Stimulated activated CD4-positive, alpha-beta T cell treated with anti-CD3 and anti-CD28 coated beads, Interleukin-4, amount 100 ng/mL, for 24 hours (primary cell): ENCODE measurements at regions not wholly inside any gene's neighbourhood (a gene's known extent, or its start where the extent isn't known, plus 50 kb on each side); places are given as distances from the start of the nearest gene placed in this dataset.
"Not testable (repeated sequence)": the region's sequence is repeated elsewhere in the genome, so short reads cannot be mapped to it uniquely, and the experiment has no call there.

ENCODE experiments used
- DNase-seq: peaks from one replicate; pipeline ENCODE4 v3.0.0-alpha.2; 2020

- not testable (repeated sequence) for DNase-seq
These were observed 63.1 kb downstream of the TRIM43 start for GRCh38 chr2:95654897-95655296.

- not testable (repeated sequence) for DNase-seq
These were observed 64.8 kb downstream of the TRIM43 start for GRCh38 chr2:95656553-95656952.

- DNase-seq: not testable (repeated sequence)
These were observed 66.1 kb downstream of the TRIM43 start for GRCh38 chr2:95657937-95658336.

- DNase-seq: not testable (repeated sequence)
These were observed 69.2 kb downstream of the TRIM43 start for GRCh38 chr2:95660766-95661562.

- DNase-seq: not testable (repeated sequence)
These were observed 72.0 kb downstream of the TRIM43 start for GRCh38 chr2:95663471-95664441.

GRCh38 chr2:95666636-95667035 is 74.8 kb downstream of the TRIM43 start:
- not testable (repeated sequence) for DNase-seq

GRCh38 chr2:95667480-95667879 is 75.7 kb downstream of the TRIM43 start:
- DNase-seq: no peak

- not testable (repeated sequence) for DNase-seq
These were observed 77.1 kb downstream of the TRIM43 start for GRCh38 chr2:95668934-95669333.

GRCh38 chr2:95669441-95669991 is 77.7 kb downstream of the TRIM43 start:
- no peak for DNase-seq

- DNase-seq: no peak
These were observed 78.4 kb downstream of the TRIM43 start for GRCh38 chr2:95670167-95670566.

- DNase-seq: no peak
These were observed 78.9 kb downstream of the TRIM43 start for GRCh38 chr2:95670686-95671085.

- DNase-seq: not testable (repeated sequence)
These were observed 79.4 kb downstream of the TRIM43 start for GRCh38 chr2:95671171-95671570.

- not testable (repeated sequence) for DNase-seq
These were observed 80.2 kb downstream of the TRIM43 start for GRCh38 chr2:95671992-95672391.

GRCh38 chr2:95672500-95672899 is 80.7 kb downstream of the TRIM43 start:
- not testable (repeated sequence) for DNase-seq

- no peak for DNase-seq
These were observed 82.4 kb downstream of the TRIM43 start for GRCh38 chr2:95674186-95674585.

- not testable (repeated sequence) for DNase-seq
These were observed 84.8 kb downstream of the TRIM43 start for GRCh38 chr2:95676573-95676972.

GRCh38 chr2:95677346-95677745 is 85.5 kb downstream of the TRIM43 start:
- DNase-seq: no peak

GRCh38 chr2:95677833-95678232 is 86.0 kb downstream of the TRIM43 start:
- not testable (repeated sequence) for DNase-seq

GRCh38 chr2:95681158-95681557 is 89.4 kb downstream of the TRIM43 start:
- not testable (repeated sequence) for DNase-seq

- not testable (repeated sequence) for DNase-seq
These were observed 89.8 kb downstream of the TRIM43 start for GRCh38 chr2:95681589-95682081.

GRCh38 chr2:95682889-95683517 is 91.2 kb downstream of the TRIM43 start:
- DNase-seq: not testable (repeated sequence)

GRCh38 chr2:95685513-95685912 is 93.7 kb downstream of the TRIM43 start:
- no peak for DNase-seq
